Neural progenitor cell (in vitro differentiated cells): ENCODE measurements at regions not wholly inside any gene's neighbourhood (a gene's known extent, or its start where the extent isn't known, plus 50 kb on each side); places are given as distances from the start of the nearest gene placed in this dataset.

Experiments used
- EZH2 ChIP-seq: fragments of 200-600 bp; sonication (generic); IDR thresholded peaks from 2 replicates; pipeline ENCODE4 v1.6.1; 2017; ENCODE audit warnings: antibody characterized with exemption, mild to moderate bottlenecking, moderate library complexity
- TF ChIP-seq, protein P1 (sequence below): fragments of 200-600 bp; sonication (generic); IDR thresholded peaks from 2 replicates; pipeline ENCODE4 v1.5.1; 2017; ENCODE audit warnings: antibody characterized with exemption, mild to moderate bottlenecking

DNA sequence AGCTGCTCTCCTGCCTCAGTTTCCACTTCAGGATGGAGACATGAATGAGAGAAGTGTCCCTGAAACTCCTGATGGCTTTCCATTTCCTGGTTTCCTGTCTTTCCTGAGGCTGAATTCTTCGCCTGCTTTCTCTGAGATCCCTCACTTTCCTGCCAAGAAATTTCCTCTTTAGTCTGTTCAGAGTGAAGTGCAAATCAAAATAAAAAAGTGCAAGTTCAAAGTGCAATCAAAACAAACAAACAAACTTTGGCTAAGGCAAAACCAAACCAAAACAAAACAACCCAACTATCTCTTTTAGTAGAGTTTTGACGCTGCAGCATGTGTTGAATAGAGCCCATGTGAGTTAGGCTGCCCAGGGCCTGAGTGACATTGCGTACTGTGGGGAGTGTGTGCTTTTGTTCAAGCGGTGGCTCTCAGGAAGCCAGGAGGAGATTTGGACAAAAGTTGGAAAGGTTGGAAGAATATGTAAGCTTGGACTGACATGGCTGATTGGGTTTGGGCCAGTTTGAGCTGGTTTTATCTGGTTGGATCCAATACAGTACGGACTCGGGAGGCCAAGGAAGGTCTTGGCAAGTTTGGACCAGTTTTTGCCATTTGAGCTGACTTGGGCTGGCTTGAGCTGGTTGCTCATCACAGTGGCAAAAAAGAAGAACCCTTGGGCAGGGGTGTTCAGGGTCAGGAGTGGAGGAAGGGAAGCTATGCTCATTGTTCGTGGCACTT, 61.1 kb upstream of the TINAGL1 start:
- TF ChIP-seq, protein P1, sequence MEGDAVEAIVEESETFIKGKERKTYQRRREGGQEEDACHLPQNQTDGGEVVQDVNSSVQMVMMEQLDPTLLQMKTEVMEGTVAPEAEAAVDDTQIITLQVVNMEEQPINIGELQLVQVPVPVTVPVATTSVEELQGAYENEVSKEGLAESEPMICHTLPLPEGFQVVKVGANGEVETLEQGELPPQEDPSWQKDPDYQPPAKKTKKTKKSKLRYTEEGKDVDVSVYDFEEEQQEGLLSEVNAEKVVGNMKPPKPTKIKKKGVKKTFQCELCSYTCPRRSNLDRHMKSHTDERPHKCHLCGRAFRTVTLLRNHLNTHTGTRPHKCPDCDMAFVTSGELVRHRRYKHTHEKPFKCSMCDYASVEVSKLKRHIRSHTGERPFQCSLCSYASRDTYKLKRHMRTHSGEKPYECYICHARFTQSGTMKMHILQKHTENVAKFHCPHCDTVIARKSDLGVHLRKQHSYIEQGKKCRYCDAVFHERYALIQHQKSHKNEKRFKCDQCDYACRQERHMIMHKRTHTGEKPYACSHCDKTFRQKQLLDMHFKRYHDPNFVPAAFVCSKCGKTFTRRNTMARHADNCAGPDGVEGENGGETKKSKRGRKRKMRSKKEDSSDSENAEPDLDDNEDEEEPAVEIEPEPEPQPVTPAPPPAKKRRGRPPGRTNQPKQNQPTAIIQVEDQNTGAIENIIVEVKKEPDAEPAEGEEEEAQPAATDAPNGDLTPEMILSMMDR = no peak
- no peak for TF ChIP-seq EZH2
